Keratinocyte (primary cell): ENCODE measurements at regions not wholly inside any gene's neighbourhood (a gene's known extent, or its start where the extent isn't known, plus 50 kb on each side); places are given as distances from the start of the nearest gene placed in this dataset.

Source experiments
- DNase-seq: peaks from one replicate; pipeline ENCODE4 v3.0.0-alpha.2; 2011; ENCODE audit warnings: low read depth, missing footprints, low spot score
- FAIRE-seq: peaks from 2 replicates; lab custom pipeline; 2011; peaks lifted over from hg19 to GRCh38; lab: Jason Lieb, UNC
- H2AFZ ChIP-seq: 2 replicates; pipeline ENCODE4 v1.6.0; 2012; ENCODE audit warnings: low read length, control low read depth, inconsistent platforms; ENCODE audit not compliant: control insufficient read depth
- H3K27ac ChIP-seq: 2 replicates; pipeline ENCODE4 v1.5.1; 2011; ENCODE audit warnings: low read length; ENCODE audit not compliant: control insufficient read depth, insufficient read depth
- H3K27me3 ChIP-seq: 3 replicates; pipeline ENCODE4 v1.6.0; 2011; ENCODE audit warnings: low read length; ENCODE audit not compliant: control insufficient read depth, insufficient read depth; ENCODE audit errors: extremely low read depth
- H3K36me3 ChIP-seq, 2 experiments: 2 replicates in 1 of 2; 3 replicates in 1 of 2; pipeline ENCODE4 v1.5.1; 2011; ENCODE audit warnings: low read length in 2 of 2, mild to moderate bottlenecking in 1 of 2; ENCODE audit not compliant: control insufficient read depth in 2 of 2, insufficient read depth in 2 of 2; ENCODE audit errors: extremely low read depth in 1 of 2
- H3K4me1 ChIP-seq: 3 replicates; pipeline ENCODE4 v1.5.1; 2011; ENCODE audit warnings: low read length; ENCODE audit not compliant: control insufficient read depth, insufficient read depth; ENCODE audit errors: extremely low read depth
- H3K4me2 ChIP-seq: 3 replicates; pipeline ENCODE4 v1.6.0; 2011; ENCODE audit warnings: low read depth, low read length; ENCODE audit not compliant: control insufficient read depth, insufficient read depth; ENCODE audit errors: extremely low read depth
- H3K4me3 ChIP-seq, 3 experiments: fragments of 200-600 bp in 1 of 3; sonication (generic) in 1 of 3; 2 replicates in 2 of 3; 3 replicates in 1 of 3; pipeline ENCODE4 v1.5.1; 2011 to 2016; ENCODE audit warnings: low read length in 3 of 3, mild to moderate bottlenecking in 3 of 3, control low read depth in 2 of 3, inconsistent platforms in 1 of 3, low read depth in 1 of 3, mixed read lengths in 1 of 3, mixed run types in 1 of 3, moderate library complexity in 1 of 3; ENCODE audit not compliant: control insufficient read depth in 2 of 3, insufficient read depth in 2 of 3; ENCODE audit errors: extremely low read depth in 1 of 3
- H3K79me2 ChIP-seq: 2 replicates; pipeline ENCODE4 v1.6.0; 2012; ENCODE audit warnings: low read length; ENCODE audit not compliant: control insufficient read depth, insufficient read depth
- H3K9ac ChIP-seq: 3 replicates; pipeline ENCODE4 v1.6.0; 2011; ENCODE audit warnings: low read length; ENCODE audit not compliant: control insufficient read depth, insufficient read depth; ENCODE audit errors: extremely low read depth
- H3K9me1 ChIP-seq: 3 replicates; pipeline ENCODE4 v1.6.0; 2011; ENCODE audit warnings: low read length; ENCODE audit not compliant: control insufficient read depth, insufficient read depth; ENCODE audit errors: extremely low read depth
- H3K9me3 ChIP-seq: 2 replicates; pipeline ENCODE4 v1.5.1; 2012; ENCODE audit warnings: low read depth, low read length; ENCODE audit not compliant: control insufficient read depth
- H4K20me1 ChIP-seq: 3 replicates; pipeline ENCODE4 v1.6.0; 2011; ENCODE audit warnings: low read length; ENCODE audit not compliant: control insufficient read depth, insufficient read depth; ENCODE audit errors: extremely low read depth
- EZH2 ChIP-seq: IDR thresholded peaks from one replicate; pipeline ENCODE4 v1.6.1; 2012; ENCODE audit warnings: inconsistent platforms, mild to moderate bottlenecking, low read length, moderate library complexity
- dilution Hi-C: fragments of 300-500 bp; cut with MboI; formaldehyde crosslinking; loops from one replicate; pipeline ENCODE4 v1.7.0; 2020; ENCODE audit warnings: low sequenced_read_pairs; ENCODE audit not compliant: extremely low pct_ligation_motif_present
- TF ChIP-seq, protein P1 (sequence below), 3 experiments: IDR thresholded peaks in 1 of 3; conservative IDR thresholded peaks in 1 of 3; optimal IDR thresholded peaks in 1 of 3; 2 replicates in 2 of 3; 3 replicates in 1 of 3; pipeline versions ENCODE3 to v1.5.1; 2011; ENCODE audit warnings: low read length in 3 of 3, mild to moderate bottlenecking in 3 of 3, moderate library complexity in 2 of 3, control low read depth in 1 of 3, inconsistent platforms in 1 of 3; ENCODE audit not compliant: insufficient read depth in 2 of 3; ENCODE audit errors: extremely low read depth in 1 of 3

DNA sequence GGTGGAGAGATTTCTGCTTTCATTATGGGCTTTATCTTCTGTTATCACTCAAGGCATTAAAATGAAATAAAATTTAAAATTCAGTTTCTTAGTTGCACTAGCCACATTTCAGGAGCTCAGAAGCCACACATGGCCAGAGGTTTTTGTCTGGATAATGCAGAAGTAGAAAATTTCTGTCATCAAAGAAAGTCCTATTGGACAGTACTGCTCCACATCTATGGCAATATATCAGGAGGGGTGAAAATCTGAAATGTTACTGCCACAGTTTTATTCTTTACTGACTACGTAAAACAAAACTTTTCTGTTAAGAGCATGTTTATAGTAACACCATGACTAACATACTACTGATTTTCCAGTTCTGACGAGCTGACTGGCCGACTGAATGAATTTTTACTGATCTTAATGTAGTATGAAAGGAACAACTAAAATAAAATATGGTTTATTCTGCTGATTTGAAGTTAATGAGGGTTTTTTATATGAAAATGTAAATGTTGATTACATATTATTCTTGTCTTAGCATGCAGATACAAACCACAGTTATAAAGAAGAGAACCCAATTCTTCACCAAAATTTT is 264.0 kb upstream of the HAND2 start:
- Histone ChIP-seq H3K9me1 (no peaks in the 10 kb centered on the region), H3K4me1 (no peaks in the 10 kb centered on the region), H3K9me3 (no peaks in the 10 kb centered on the region), H3K4me3 (no peak overlapping the region), H3K27ac (no peak overlapping the region), H4K20me1 (no peaks in the 10 kb centered on the region), H2AFZ (no peak overlapping the region), H3K4me2 (no peak overlapping the region), H3K27me3 (no peaks in the 10 kb centered on the region), H3K36me3 (no peaks in the 10 kb centered on the region), H3K79me2 (no peaks in the 10 kb centered on the region), H3K9ac (no peak overlapping the region)
- DNase-seq (no peak), FAIRE-seq (no peak)
- TF ChIP-seq EZH2: no peak
- TF ChIP-seq, protein P1, sequence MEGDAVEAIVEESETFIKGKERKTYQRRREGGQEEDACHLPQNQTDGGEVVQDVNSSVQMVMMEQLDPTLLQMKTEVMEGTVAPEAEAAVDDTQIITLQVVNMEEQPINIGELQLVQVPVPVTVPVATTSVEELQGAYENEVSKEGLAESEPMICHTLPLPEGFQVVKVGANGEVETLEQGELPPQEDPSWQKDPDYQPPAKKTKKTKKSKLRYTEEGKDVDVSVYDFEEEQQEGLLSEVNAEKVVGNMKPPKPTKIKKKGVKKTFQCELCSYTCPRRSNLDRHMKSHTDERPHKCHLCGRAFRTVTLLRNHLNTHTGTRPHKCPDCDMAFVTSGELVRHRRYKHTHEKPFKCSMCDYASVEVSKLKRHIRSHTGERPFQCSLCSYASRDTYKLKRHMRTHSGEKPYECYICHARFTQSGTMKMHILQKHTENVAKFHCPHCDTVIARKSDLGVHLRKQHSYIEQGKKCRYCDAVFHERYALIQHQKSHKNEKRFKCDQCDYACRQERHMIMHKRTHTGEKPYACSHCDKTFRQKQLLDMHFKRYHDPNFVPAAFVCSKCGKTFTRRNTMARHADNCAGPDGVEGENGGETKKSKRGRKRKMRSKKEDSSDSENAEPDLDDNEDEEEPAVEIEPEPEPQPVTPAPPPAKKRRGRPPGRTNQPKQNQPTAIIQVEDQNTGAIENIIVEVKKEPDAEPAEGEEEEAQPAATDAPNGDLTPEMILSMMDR (optimal IDR thresholded peaks at IDR 0.05 in 1 of 3, IDR thresholded peaks at IDR 0.05 in 1 of 3, conservative IDR thresholded peaks at IDR 0.05 in 1 of 3; ENCODE audit: extremely low read depth in 1 of 3, insufficient read depth in 2 of 3, low read length in 3 of 3): no peak
- dilution Hi-C loops: no loop called here

- no peak overlapping the region for H3K4me2 ChIP-seq
- no peak overlapping the region for H3K9ac ChIP-seq
- no peaks in the 10 kb centered on the region for H3K9me1 ChIP-seq
- FAIRE-seq (no peak), DNase-seq (no peak)
- dilution Hi-C loops: no loop called here
- no peaks in the 10 kb centered on the region for H3K79me2 ChIP-seq
- H3K36me3 ChIP-seq: no peaks in the 10 kb centered on the region
- H3K4me1 ChIP-seq: no peaks in the 10 kb centered on the region
- TF ChIP-seq EZH2: no peak
- TF ChIP-seq, protein P1 (optimal IDR thresholded peaks at IDR 0.05 in 1 of 3, IDR thresholded peaks at IDR 0.05 in 1 of 3, conservative IDR thresholded peaks at IDR 0.05 in 1 of 3; ENCODE audit: extremely low read depth in 1 of 3, insufficient read depth in 2 of 3, low read length in 3 of 3): no peak
- H3K27me3 ChIP-seq: no peaks in the 10 kb centered on the region
- H3K4me3 ChIP-seq: no peak overlapping the region
- H2AFZ ChIP-seq: no peak overlapping the region
- H3K27ac ChIP-seq: no peak overlapping the region
- no peaks in the 10 kb centered on the region for H3K9me3 ChIP-seq
- H4K20me1 ChIP-seq: no peaks in the 10 kb centered on the region
These were observed 252.6 kb upstream of the HAND2 start for GRCh38 chr4:173782660-173783059.
